ENCODE measurements at regions not wholly inside any gene's neighbourhood (a gene's known extent, or its start where the extent isn't known, plus 50 kb on each side); places are given as distances from the start of the nearest gene placed in this dataset.

DNA sequence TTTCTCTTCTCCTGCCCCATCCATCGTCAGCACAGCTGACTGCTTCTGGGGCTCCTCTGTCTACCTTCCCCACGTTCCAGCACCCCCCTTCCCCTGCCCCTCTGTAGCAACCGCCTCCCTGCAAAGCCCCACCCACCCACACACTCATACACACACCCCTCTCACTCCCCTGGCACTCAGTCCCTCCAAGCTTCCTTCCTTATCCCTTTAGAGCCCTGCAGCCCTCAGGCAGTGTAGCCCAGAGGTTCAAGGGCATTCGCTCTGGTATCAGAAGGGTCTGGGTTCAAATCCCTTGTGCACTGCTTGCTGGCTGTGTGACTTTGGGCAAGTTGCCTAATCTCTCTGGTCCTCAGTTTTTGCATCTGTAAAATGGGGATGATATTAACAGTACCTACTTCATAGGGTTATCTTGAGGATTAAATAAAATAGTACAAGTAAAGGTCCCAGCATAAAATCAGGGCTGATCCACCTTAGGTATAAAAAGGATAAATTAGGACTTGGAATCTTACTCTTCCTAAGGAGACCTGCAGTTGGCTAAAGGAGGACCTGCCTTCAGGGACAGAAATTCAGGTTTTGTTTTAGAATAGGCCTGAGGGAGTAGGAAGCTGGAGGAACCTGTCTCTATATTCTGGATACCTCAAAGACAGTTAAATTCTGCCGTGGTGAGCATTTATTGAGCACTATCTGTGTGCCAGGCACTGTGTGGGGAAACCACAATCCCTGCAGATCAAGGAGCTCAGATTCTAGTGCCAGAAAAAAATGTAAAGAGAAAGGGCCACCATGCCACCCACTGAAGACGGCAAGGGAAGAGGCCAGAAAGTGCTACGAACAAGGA is 94.1 kb downstream of the SNX5 start:
- Histone ChIP-seq H3K56ac (ENCODE audit: insufficient read length, low read depth, low read length) (no peak overlapping the region), H3T11ph (ENCODE audit: low read length) (no peak overlapping the region), H4K8ac (replicated peaks; ENCODE audit: insufficient read length, low read depth, low read length) (no peak overlapping the region), H3K9ac (ENCODE audit: extremely low read depth, insufficient read length, low read length) (no peak overlapping the region), H4K20me1 (ENCODE audit: control insufficient read depth, insufficient read depth, insufficient read length) (no peaks in the 10 kb centered on the region), H2AK5ac (ENCODE audit: insufficient read length, low read length) (no peak overlapping the region), H3K4me1 (ENCODE audit: insufficient read depth, low read length) (peaks cover 8% of the 10 kb centered on the region; the same call in 1 of the 2 replicates), H2BK20ac (ENCODE audit: low read depth, low read length, poor library complexity, severe bottlenecking) (no peak overlapping the region), H3K14ac (ENCODE audit: insufficient read depth, low read length) (no peak overlapping the region), H2BK5ac (ENCODE audit: insufficient read length, low read length) (no peak overlapping the region), H3K18ac (ENCODE audit: insufficient read length, low read depth, low read length) (no peak overlapping the region), H3K79me1 (ENCODE audit: insufficient read depth, low read depth, low read length, poor library complexity, severe bottlenecking) (no peaks in the 10 kb centered on the region), H4K91ac (ENCODE audit: insufficient read length, low read depth, low read length) (no peak overlapping the region), H2BK12ac (ENCODE audit: insufficient read length, low read depth, low read length) (no peak overlapping the region), H3K23ac (ENCODE audit: insufficient read length, low read depth, low read length) (no peak overlapping the region), H2AFZ (ENCODE audit: low read length) (no peak overlapping the region), H3K79me2 (ENCODE audit: insufficient read depth, low read length) (no peaks in the 10 kb centered on the region), H2BK15ac (ENCODE audit: low read depth, low read length) (no peak overlapping the region), H3K27ac (ENCODE audit: insufficient read length, low read depth, low read length) (no peak overlapping the region), H3K27me3 (ENCODE audit: insufficient read depth, low read length) (no peaks in the 10 kb centered on the region), H3K9me3 (ENCODE audit: control insufficient read depth, low read depth, low read length) (no peaks in the 10 kb centered on the region), H3K4ac (ENCODE audit: low read depth, low read length) (no peak overlapping the region), H2BK120ac (ENCODE audit: low read depth, low read length, poor library complexity, severe bottlenecking) (no peak overlapping the region), H4K5ac (ENCODE audit: insufficient read length, low read depth, low read length) (no peak overlapping the region), H3K4me2 (ENCODE audit: insufficient read depth, insufficient read length, low read length) (no peak overlapping the region), H3K23me2 (ENCODE audit: insufficient read length, low read depth, low read length, poor library complexity, severe bottlenecking) (no peaks in the 10 kb centered on the region)
- H3K27ac Mint-ChIP-seq: peak overlapping the region in 1 of 3 experiments; percentile 45; a peak in 2 of 7 replicates
- no CpG with 5 or more reads among the region's 7 CpGs for WGBS (ENCODE audit: extremely low coverage, insufficient read length, low lambda C conversion rate)
- H3K9me3 Mint-ChIP-seq: no peaks in the 10 kb centered on the region; a peak in 1 of 5 replicates
- TF ChIP-seq, protein P1, sequence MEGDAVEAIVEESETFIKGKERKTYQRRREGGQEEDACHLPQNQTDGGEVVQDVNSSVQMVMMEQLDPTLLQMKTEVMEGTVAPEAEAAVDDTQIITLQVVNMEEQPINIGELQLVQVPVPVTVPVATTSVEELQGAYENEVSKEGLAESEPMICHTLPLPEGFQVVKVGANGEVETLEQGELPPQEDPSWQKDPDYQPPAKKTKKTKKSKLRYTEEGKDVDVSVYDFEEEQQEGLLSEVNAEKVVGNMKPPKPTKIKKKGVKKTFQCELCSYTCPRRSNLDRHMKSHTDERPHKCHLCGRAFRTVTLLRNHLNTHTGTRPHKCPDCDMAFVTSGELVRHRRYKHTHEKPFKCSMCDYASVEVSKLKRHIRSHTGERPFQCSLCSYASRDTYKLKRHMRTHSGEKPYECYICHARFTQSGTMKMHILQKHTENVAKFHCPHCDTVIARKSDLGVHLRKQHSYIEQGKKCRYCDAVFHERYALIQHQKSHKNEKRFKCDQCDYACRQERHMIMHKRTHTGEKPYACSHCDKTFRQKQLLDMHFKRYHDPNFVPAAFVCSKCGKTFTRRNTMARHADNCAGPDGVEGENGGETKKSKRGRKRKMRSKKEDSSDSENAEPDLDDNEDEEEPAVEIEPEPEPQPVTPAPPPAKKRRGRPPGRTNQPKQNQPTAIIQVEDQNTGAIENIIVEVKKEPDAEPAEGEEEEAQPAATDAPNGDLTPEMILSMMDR (conservative IDR thresholded peaks at IDR 0.05): no peak
- peaks cover 64 to 66% of the 10 kb centered on the region in 2 experiments for H3K4me1 Mint-ChIP-seq
- H3K27me3 Mint-ChIP-seq (ENCODE audit: low read depth): peaks cover 6% of the 10 kb centered on the region
- H3K4me3 Mint-ChIP-seq: no peak overlapping the region
- no peak for DNase-seq
- H3K36me3 Mint-ChIP-seq (ENCODE audit: insufficient read depth in 1 of 3, low read depth in 3 of 3): no peaks in the 10 kb centered on the region

Data from H9 (cell line).